ENCODE measurements at regions not wholly inside any gene's neighbourhood (a gene's known extent, or its start where the extent isn't known, plus 50 kb on each side); places are given as distances from the start of the nearest gene placed in this dataset.

DNA sequence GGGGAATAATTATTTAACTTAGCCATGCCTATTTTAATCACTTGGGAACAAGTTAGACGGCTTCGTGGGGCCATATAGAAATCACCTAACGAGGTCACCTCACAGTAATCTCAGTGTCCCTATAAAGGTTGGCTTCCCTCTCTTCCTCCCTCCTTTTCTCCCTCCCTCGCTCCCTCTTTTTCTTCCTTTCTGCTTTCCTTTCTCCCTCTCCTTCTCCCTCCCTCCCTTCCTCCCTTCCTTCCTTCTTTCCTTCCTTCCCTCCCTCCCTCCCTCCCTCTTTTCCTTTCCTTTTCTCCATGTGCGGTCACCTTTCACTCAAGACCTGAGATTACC lies 206.1 kb upstream of the DPH6 start:
- Histone ChIP-seq H3K36me3 (no peaks in the 10 kb centered on the region), H3K4me1 (peaks cover 0 to 6% of the 10 kb centered on the region in 2 donors), H3K4me3 (no peak overlapping the region), H3K9me3 (no peaks in the 10 kb centered on the region), H3K27me3 (no peaks in the 10 kb centered on the region), H3K27ac (no peak overlapping the region)
- no peak for TF ChIP-seq POLR2A (IDR thresholded peaks at IDR 0.05)
- intact Hi-C loops (cut with DNase I; ENCODE audit: low total_unique reads), result no loop called here
- no peak for DNase-seq

DNA sequence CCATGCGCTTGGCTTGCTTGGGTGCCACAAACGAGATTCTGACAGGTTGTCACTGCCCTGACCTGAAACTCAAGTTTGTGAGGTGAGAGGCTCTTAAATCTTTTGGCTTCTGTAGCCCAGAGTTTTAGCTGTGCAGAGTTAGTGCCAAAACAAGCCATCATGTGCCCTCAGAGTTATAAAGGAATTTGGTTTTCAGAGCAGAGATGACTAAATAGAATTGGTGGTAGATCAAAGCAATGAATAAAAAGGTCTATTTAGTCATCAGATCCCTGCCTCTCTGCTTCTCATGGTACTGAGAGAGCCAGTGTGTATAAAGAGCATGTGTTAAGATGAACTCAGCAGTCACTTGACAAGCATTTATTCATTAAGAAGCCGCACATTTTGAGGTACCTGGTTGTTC lies 207.5 kb upstream of the DPH6 start:
- intact Hi-C loops (cut with DNase I; ENCODE audit: low total_unique reads), result no loop called here
- DNase-seq, result no peak
- H3K27ac ChIP-seq, result no peak overlapping the region
- H3K36me3 ChIP-seq, result no peaks in the 10 kb centered on the region
- H3K27me3 ChIP-seq, result no peaks in the 10 kb centered on the region
- TF ChIP-seq, protein P1, sequence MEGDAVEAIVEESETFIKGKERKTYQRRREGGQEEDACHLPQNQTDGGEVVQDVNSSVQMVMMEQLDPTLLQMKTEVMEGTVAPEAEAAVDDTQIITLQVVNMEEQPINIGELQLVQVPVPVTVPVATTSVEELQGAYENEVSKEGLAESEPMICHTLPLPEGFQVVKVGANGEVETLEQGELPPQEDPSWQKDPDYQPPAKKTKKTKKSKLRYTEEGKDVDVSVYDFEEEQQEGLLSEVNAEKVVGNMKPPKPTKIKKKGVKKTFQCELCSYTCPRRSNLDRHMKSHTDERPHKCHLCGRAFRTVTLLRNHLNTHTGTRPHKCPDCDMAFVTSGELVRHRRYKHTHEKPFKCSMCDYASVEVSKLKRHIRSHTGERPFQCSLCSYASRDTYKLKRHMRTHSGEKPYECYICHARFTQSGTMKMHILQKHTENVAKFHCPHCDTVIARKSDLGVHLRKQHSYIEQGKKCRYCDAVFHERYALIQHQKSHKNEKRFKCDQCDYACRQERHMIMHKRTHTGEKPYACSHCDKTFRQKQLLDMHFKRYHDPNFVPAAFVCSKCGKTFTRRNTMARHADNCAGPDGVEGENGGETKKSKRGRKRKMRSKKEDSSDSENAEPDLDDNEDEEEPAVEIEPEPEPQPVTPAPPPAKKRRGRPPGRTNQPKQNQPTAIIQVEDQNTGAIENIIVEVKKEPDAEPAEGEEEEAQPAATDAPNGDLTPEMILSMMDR (IDR thresholded peaks at IDR 0.05), result no peak
- TF ChIP-seq POLR2A (IDR thresholded peaks at IDR 0.05), result no peak
- no peaks in the 10 kb centered on the region for H3K9me3 ChIP-seq
- H3K4me3 ChIP-seq, result no peak overlapping the region
- H3K4me1 ChIP-seq, result peaks cover 0 to 6% of the 10 kb centered on the region in 2 donors

DNA sequence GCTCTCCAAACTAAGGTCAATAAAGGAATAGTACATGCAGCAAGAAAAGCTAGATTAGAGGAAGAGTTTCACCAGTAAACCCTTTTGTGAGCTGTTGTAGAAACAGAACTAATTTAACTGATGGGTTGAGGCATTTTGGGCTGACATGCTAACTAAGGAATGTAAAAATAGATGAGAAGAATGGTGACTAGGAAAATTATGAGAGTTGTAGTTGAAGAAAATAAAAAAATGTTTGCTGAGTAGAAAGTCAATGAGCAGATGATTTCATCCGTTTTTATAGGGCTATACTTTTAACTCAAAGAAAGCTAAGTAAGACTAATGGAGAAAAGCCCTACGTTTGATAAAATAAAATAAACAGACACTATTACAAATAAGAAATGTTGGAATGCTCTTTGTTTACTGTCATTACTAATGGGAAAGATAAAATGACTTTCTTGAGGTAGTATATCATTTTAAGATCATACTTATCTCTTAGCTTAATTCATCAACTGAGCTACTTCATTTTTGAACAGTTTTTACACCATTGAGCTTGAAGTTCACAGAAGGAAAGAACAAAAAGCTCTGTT lies 209.4 kb upstream of the DPH6 start:
- Histone ChIP-seq H3K27me3 (no peaks in the 10 kb centered on the region), H3K36me3 (no peaks in the 10 kb centered on the region), H3K27ac (peak overlapping the region in 1 of 2 donors; percentile 47), H3K4me3 (no peak overlapping the region), H3K4me1 (peaks cover 0 to 6% of the 10 kb centered on the region in 2 donors), H3K9me3 (no peaks in the 10 kb centered on the region)
- intact Hi-C loops (cut with DNase I; ENCODE audit: low total_unique reads), result no loop called here
- no peak for DNase-seq
- TF ChIP-seq, protein P1 (IDR thresholded peaks at IDR 0.05), result no peak
- TF ChIP-seq POLR2A (IDR thresholded peaks at IDR 0.05), result no peak

DNA sequence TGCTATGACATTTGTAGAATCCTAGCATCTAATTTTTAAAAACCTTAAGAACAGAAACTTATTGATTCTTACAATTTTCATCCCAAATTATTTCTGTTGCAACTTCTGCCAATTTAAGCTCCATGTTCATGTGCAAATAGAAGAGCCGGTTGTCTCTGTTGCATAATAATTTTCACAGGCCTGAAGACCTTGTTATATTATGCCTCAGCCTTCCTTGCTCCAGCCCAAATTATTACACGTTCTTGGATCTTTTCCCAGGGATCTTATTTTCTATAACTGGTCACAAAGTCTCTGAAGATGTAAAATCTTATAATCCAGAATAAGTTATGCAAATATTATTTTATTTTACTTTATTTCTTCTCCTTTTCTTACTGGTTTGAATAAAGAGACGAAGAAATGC lies 210.7 kb upstream of the DPH6 start:
- Histone ChIP-seq H3K27me3 (no peaks in the 10 kb centered on the region), H3K27ac (peak overlapping the region in 1 of 2 donors; percentile 47), H3K4me1 (peaks cover 0 to 6% of the 10 kb centered on the region in 2 donors), H3K36me3 (no peaks in the 10 kb centered on the region), H3K4me3 (no peak overlapping the region), H3K9me3 (no peaks in the 10 kb centered on the region)
- TF ChIP-seq POLR2A (IDR thresholded peaks at IDR 0.05), result no peak
- TF ChIP-seq, protein P1 (IDR thresholded peaks at IDR 0.05), result no peak
- intact Hi-C loops (cut with DNase I; ENCODE audit: low total_unique reads), result no loop called here
- no peak for DNase-seq

DNA sequence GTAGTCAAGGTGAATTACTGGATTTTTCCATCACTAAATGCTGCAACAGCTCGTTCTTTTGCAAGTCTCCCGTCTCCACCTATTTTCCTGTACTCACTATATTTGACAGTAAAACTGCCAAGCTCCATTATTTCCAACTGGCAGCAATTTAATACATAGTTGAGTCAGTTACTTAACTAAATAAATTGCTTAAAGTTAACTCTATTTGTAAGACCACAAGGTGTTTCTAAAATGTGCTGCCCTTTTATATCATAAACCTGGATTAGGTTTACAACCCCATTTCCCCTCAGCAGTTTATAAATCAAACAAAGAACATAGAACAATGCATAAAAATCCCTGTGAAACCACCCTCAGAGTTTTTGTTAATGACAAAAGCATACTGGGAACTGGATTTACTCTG lies 211.4 kb upstream of the DPH6 start:
- Histone ChIP-seq H3K36me3 (no peaks in the 10 kb centered on the region), H3K27ac (no peak overlapping the region), H3K4me1 (peaks cover 0 to 6% of the 10 kb centered on the region in 2 donors), H3K9me3 (no peaks in the 10 kb centered on the region), H3K4me3 (no peak overlapping the region), H3K27me3 (no peaks in the 10 kb centered on the region)
- no peak for DNase-seq
- intact Hi-C loops (cut with DNase I; ENCODE audit: low total_unique reads), result no loop called here
- TF ChIP-seq POLR2A (IDR thresholded peaks at IDR 0.05), result no peak
- TF ChIP-seq, protein P1 (IDR thresholded peaks at IDR 0.05), result no peak

DNA sequence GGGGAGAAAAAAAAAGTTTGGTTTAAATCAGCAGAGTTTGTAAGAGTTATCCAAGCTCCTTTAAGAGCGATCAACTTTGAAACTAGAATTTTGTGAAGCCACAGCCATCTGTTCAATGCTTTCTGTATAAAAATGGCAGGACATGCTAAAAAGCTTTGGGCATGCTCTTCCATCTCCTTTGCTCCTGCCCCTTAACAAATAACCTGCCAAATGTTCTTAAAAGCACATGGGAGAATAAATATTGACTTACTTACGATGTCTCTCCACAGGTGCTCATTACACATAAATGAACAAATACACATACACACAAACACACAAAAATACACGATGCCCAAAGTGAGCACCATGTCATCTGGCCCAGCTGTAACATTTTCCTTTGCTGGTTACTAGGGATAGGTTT lies 211.8 kb upstream of the DPH6 start:
- H3K4me3 ChIP-seq, result no peak overlapping the region
- H3K27me3 ChIP-seq, result no peaks in the 10 kb centered on the region
- peaks cover 0 to 6% of the 10 kb centered on the region in 2 donors for H3K4me1 ChIP-seq
- no peaks in the 10 kb centered on the region for H3K9me3 ChIP-seq
- H3K36me3 ChIP-seq, result no peaks in the 10 kb centered on the region
- no peak for TF ChIP-seq POLR2A (IDR thresholded peaks at IDR 0.05)
- TF ChIP-seq, protein P1 (IDR thresholded peaks at IDR 0.05), result no peak
- H3K27ac ChIP-seq, result no peak overlapping the region
- intact Hi-C loops (cut with DNase I; ENCODE audit: low total_unique reads), result no loop called here
- no peak for DNase-seq
